Epithelial cell of esophagus (primary cell): ENCODE measurements at regions not wholly inside any gene's neighbourhood (a gene's known extent, or its start where the extent isn't known, plus 50 kb on each side); places are given as distances from the start of the nearest gene placed in this dataset.

Experiments used
- DNase-seq: peaks from one replicate; pipeline ENCODE4 v3.0.0; 2010; ENCODE audit warnings: low read depth
- H3K4me3 ChIP-seq: 2 replicates; pipeline ENCODE4 v1.5.1; 2011; ENCODE audit warnings: mild to moderate bottlenecking, low read length, control low read depth
- CTCF ChIP-seq: IDR thresholded peaks from 2 replicates; pipeline ENCODE4 v1.5.1; 2011; ENCODE audit warnings: low read depth, mild to moderate bottlenecking, low read length, control low read depth, inconsistent platforms; ENCODE audit not compliant: insufficient read depth; ENCODE audit errors: missing control alignments

- DNase-seq: peak; percentile 23
- no peak for TF ChIP-seq CTCF
- H3K4me3 ChIP-seq: no peak overlapping the region
Observed at GRCh38 chr10:29725133-29725720, 90.5 kb upstream of the SVIL start.

GRCh38 chr10:29723726-29724125 is 89.0 kb upstream of the SVIL start:
- no peak overlapping the region for H3K4me3 ChIP-seq
- TF ChIP-seq CTCF: no peak
- DNase-seq: no peak

GRCh38 chr10:29722777-29723176 is 88.0 kb upstream of the SVIL start:
- DNase-seq: no peak
- no peak for TF ChIP-seq CTCF
- no peak overlapping the region for H3K4me3 ChIP-seq

- no peak for TF ChIP-seq CTCF
- H3K4me3 ChIP-seq: no peak overlapping the region
- DNase-seq: no peak
Observed at GRCh38 chr10:29720149-29720548, 85.4 kb upstream of the SVIL start.

- DNase-seq: no peak
Observed at GRCh38 chr10:29719281-29719675, 84.5 kb upstream of the SVIL start.

GRCh38 chr10:29715296-29715695 is 80.5 kb upstream of the SVIL start:
- no peak for TF ChIP-seq CTCF
- no peak for DNase-seq
- H3K4me3 ChIP-seq: no peak overlapping the region

More at GRCh38 chr10:29719281-29719675, 84.5 kb upstream of the SVIL start:
- TF ChIP-seq CTCF: no peak
- no peak overlapping the region for H3K4me3 ChIP-seq
